HL-60 (cell line): ENCODE measurements at regions not wholly inside any gene's neighbourhood (a gene's known extent, or its start where the extent isn't known, plus 50 kb on each side); places are given as distances from the start of the nearest gene placed in this dataset.

ENCODE experiments used
- CTCF ChIP-seq: IDR thresholded peaks from one replicate; pipeline ENCODE4 v1.5.1; 2011; ENCODE audit warnings: low read length, control low read depth, inconsistent platforms; ENCODE audit not compliant: insufficient read depth
- GABPA ChIP-seq: IDR thresholded peaks from 2 replicates; pipeline ENCODE4 v1.6.1; 2012; ENCODE audit warnings: low read depth
- POLR2AphosphoS5 ChIP-seq: IDR thresholded peaks from 2 replicates; pipeline ENCODE4 v1.6.1; 2012; ENCODE audit warnings: low read depth
- SPI1 ChIP-seq: IDR thresholded peaks from 2 replicates; pipeline ENCODE4 v1.6.1; 2012; ENCODE audit warnings: low read depth, mild to moderate bottlenecking, borderline replicate concordance
- TF ChIP-seq, protein P1 (sequence below): IDR thresholded peaks from 2 replicates; pipeline ENCODE4 v1.6.1; 2012; ENCODE audit warnings: low read depth; ENCODE audit not compliant: insufficient replicate concordance

DNA sequence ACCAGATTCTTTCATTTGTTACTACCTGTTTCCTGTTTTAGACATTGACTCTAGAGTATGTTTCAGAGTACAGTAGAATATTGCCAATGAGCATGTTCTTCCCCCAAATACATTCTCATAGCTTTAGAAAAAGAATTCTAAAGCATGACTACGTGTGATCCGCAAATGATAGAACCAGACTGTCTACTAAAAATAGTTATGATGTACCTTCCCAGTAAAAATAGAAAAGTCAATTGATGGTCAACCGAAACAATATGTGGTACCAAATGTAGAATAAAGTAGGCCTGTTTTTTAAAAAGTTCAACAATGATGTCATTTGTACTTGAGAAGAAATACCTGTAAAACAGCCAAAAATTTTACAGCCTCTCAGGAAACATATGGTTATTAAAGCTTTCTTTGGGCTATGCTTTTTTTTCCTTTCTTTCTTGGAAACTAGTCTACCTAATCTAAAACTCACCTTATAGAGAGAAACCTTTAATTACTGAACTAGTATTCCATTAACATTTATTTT lies 130.1 kb upstream of the MTHFD1L start:
- no peak for TF ChIP-seq CTCF
- no peak for TF ChIP-seq SPI1
- TF ChIP-seq, protein P1, sequence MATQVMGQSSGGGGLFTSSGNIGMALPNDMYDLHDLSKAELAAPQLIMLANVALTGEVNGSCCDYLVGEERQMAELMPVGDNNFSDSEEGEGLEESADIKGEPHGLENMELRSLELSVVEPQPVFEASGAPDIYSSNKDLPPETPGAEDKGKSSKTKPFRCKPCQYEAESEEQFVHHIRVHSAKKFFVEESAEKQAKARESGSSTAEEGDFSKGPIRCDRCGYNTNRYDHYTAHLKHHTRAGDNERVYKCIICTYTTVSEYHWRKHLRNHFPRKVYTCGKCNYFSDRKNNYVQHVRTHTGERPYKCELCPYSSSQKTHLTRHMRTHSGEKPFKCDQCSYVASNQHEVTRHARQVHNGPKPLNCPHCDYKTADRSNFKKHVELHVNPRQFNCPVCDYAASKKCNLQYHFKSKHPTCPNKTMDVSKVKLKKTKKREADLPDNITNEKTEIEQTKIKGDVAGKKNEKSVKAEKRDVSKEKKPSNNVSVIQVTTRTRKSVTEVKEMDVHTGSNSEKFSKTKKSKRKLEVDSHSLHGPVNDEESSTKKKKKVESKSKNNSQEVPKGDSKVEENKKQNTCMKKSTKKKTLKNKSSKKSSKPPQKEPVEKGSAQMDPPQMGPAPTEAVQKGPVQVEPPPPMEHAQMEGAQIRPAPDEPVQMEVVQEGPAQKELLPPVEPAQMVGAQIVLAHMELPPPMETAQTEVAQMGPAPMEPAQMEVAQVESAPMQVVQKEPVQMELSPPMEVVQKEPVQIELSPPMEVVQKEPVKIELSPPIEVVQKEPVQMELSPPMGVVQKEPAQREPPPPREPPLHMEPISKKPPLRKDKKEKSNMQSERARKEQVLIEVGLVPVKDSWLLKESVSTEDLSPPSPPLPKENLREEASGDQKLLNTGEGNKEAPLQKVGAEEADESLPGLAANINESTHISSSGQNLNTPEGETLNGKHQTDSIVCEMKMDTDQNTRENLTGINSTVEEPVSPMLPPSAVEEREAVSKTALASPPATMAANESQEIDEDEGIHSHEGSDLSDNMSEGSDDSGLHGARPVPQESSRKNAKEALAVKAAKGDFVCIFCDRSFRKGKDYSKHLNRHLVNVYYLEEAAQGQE, result no peak
- TF ChIP-seq POLR2AphosphoS5, result no peak
- TF ChIP-seq GABPA, result no peak
